ENCODE measurements at regions not wholly inside any gene's neighbourhood (a gene's known extent, or its start where the extent isn't known, plus 50 kb on each side); places are given as distances from the start of the nearest gene placed in this dataset.
A peak's percentile ranks its signal among the peaks of the same experiment; 100 is the strongest.

DNA sequence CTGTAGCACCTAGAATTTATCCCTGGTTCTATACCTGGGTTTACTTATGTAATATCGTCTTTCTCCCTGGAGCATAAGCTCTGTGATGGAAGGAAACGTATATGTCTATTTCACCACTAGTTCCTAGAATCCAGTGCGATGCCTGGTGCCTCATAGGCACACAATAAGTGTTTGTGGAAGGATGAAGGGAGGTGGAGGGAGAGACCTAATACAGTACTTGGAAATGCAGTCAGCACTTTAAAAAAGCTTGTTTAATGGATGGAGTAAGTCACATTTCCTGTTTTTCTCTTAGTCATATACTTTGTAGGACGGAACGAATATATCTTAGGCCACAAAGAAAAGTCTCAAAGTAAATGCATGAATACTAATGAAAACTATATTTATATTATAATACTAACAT is 186.5 kb upstream of the HMGA2 start:
- no peaks in the 10 kb centered on the region for H4K20me1 ChIP-seq (ENCODE audit: insufficient read depth, low read length)
- peak overlapping the region; percentile 44 for H2AFZ ChIP-seq (ENCODE audit: low read depth, low read length)
- H3K79me2 ChIP-seq (ENCODE audit: insufficient read depth, low read length): no peaks in the 10 kb centered on the region
- H3K4me3 ChIP-seq (ENCODE audit: insufficient read depth, low read depth, low read length): no peak overlapping the region
- peaks cover 42% of the 10 kb centered on the region for H3K4me1 ChIP-seq (ENCODE audit: insufficient read depth, low read length)
- no peak for TF ChIP-seq CTCF (IDR thresholded peaks at IDR 0.05; ENCODE audit: insufficient read depth, low read depth, low read length)
- no peak for TF ChIP-seq EZH2 (IDR thresholded peaks at IDR 0.05; ENCODE audit: insufficient read depth, low read length)
- Mint-ChIP-seq H3K4me3 (ENCODE audit: unreplicated experiment) (no peak overlapping the region), H3K27me3 (ENCODE audit: low read depth, unreplicated experiment) (no peaks in the 10 kb centered on the region), H3K9me3 (ENCODE audit: unreplicated experiment) (no peaks in the 10 kb centered on the region), H3K4me1 (ENCODE audit: low read depth, unreplicated experiment) (peaks cover 15% of the 10 kb centered on the region), H3K36me3 (ENCODE audit: low read depth, unreplicated experiment) (no peaks in the 10 kb centered on the region), H3K27ac (ENCODE audit: unreplicated experiment) (peak overlapping the region; percentile 30)
- peak overlapping the region; percentile 41 for H3K27ac ChIP-seq (ENCODE audit: low read depth, low read length)
- H3K27me3 ChIP-seq (ENCODE audit: insufficient read depth, low read length): no peaks in the 10 kb centered on the region
- FAIRE-seq (no peak), DNase-seq (ENCODE audit: low read depth) (peak; percentile 41)
- peak overlapping the region; percentile 3 for H3K9ac ChIP-seq (ENCODE audit: low read length)
- no peak overlapping the region for H3K4me2 ChIP-seq (ENCODE audit: low read length)
- H3K9me3 ChIP-seq (ENCODE audit: insufficient read depth, low read depth, low read length): no peaks in the 10 kb centered on the region
- no peaks in the 10 kb centered on the region for H3K36me3 ChIP-seq (ENCODE audit: insufficient read depth, low read length)

- DNase-seq (ENCODE audit: low read depth) (no peak), FAIRE-seq (no peak)
- Histone ChIP-seq H3K79me2 (ENCODE audit: insufficient read depth, low read length) (no peaks in the 10 kb centered on the region), H3K9me3 (ENCODE audit: insufficient read depth, low read depth, low read length) (no peaks in the 10 kb centered on the region), H3K27me3 (ENCODE audit: insufficient read depth, low read length) (no peaks in the 10 kb centered on the region), H2AFZ (ENCODE audit: low read depth, low read length) (no peak overlapping the region), H3K4me3 (ENCODE audit: insufficient read depth, low read depth, low read length) (no peak overlapping the region), H3K4me2 (ENCODE audit: low read length) (no peak overlapping the region), H3K27ac (ENCODE audit: low read depth, low read length) (peak overlapping the region; percentile 41), H3K36me3 (ENCODE audit: insufficient read depth, low read length) (no peaks in the 10 kb centered on the region), H3K9ac (ENCODE audit: low read length) (no peak overlapping the region), H4K20me1 (ENCODE audit: insufficient read depth, low read length) (no peaks in the 10 kb centered on the region), H3K4me1 (ENCODE audit: insufficient read depth, low read length) (peaks cover 41% of the 10 kb centered on the region)
- Mint-ChIP-seq H3K4me1 (ENCODE audit: low read depth, unreplicated experiment) (peaks cover 15% of the 10 kb centered on the region), H3K4me3 (ENCODE audit: unreplicated experiment) (no peak overlapping the region), H3K27ac (ENCODE audit: unreplicated experiment) (no peak overlapping the region), H3K27me3 (ENCODE audit: low read depth, unreplicated experiment) (no peaks in the 10 kb centered on the region), H3K36me3 (ENCODE audit: low read depth, unreplicated experiment) (no peaks in the 10 kb centered on the region), H3K9me3 (ENCODE audit: unreplicated experiment) (no peaks in the 10 kb centered on the region)
- no peak for TF ChIP-seq EZH2 (IDR thresholded peaks at IDR 0.05; ENCODE audit: insufficient read depth, low read length)
- no peak for TF ChIP-seq CTCF (IDR thresholded peaks at IDR 0.05; ENCODE audit: insufficient read depth, low read depth, low read length)
Measured at GRCh38 chr12:65638324-65638723, 186.0 kb upstream of the HMGA2 start.

DNA sequence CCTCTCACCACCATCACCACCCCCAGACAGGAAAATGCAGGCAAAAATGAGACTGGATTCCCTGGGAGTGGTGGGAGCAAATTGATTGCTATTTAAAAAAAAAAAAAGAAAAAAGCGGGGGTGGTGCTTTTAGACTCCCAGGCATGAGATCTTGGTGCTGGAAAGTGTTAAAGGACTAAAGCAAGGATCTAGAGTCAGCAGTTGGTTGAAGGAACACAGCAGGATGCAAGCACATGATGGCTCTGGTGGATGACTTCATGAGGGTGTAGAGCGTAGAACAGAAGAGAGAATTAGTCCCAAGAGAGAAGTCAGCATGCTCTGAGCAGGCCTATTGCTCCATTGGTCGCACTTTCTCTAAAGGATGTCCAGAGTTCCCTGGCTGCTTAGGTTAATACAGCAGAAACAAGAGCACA is 183.8 kb upstream of the HMGA2 start:
- Histone ChIP-seq H3K4me3 (ENCODE audit: insufficient read depth, low read depth, low read length) (no peak overlapping the region), H2AFZ (ENCODE audit: low read depth, low read length) (no peak overlapping the region), H4K20me1 (ENCODE audit: insufficient read depth, low read length) (no peaks in the 10 kb centered on the region), H3K4me1 (ENCODE audit: insufficient read depth, low read length) (peaks cover 23% of the 10 kb centered on the region), H3K79me2 (ENCODE audit: insufficient read depth, low read length) (no peaks in the 10 kb centered on the region), H3K27me3 (ENCODE audit: insufficient read depth, low read length) (no peaks in the 10 kb centered on the region), H3K27ac (ENCODE audit: low read depth, low read length) (peak overlapping the region; percentile 49), H3K4me2 (ENCODE audit: low read length) (no peak overlapping the region), H3K9ac (ENCODE audit: low read length) (peak overlapping the region; percentile 48), H3K36me3 (ENCODE audit: insufficient read depth, low read length) (no peaks in the 10 kb centered on the region), H3K9me3 (ENCODE audit: insufficient read depth, low read depth, low read length) (no peaks in the 10 kb centered on the region)
- peaks cover 10% of the 10 kb centered on the region for H3K4me1 Mint-ChIP-seq (ENCODE audit: low read depth, unreplicated experiment)
- H3K27me3 Mint-ChIP-seq (ENCODE audit: low read depth, unreplicated experiment): no peaks in the 10 kb centered on the region
- H3K36me3 Mint-ChIP-seq (ENCODE audit: low read depth, unreplicated experiment): no peaks in the 10 kb centered on the region
- FAIRE-seq: no peak
- peak overlapping the region; percentile 49 for H3K27ac Mint-ChIP-seq (ENCODE audit: unreplicated experiment)
- DNase-seq (ENCODE audit: low read depth): no peak
- H3K4me3 Mint-ChIP-seq (ENCODE audit: unreplicated experiment): peak overlapping the region; percentile 11
- no peak for TF ChIP-seq CTCF (IDR thresholded peaks at IDR 0.05; ENCODE audit: insufficient read depth, low read depth, low read length)
- no peak for TF ChIP-seq EZH2 (IDR thresholded peaks at IDR 0.05; ENCODE audit: insufficient read depth, low read length)
- no peaks in the 10 kb centered on the region for H3K9me3 Mint-ChIP-seq (ENCODE audit: unreplicated experiment)

Measured in astrocyte (in vitro differentiated cells and primary cell).